Neural cell (in vitro differentiated cells): ENCODE measurements at regions not wholly inside any gene's neighbourhood (a gene's known extent, or its start where the extent isn't known, plus 50 kb on each side); places are given as distances from the start of the nearest gene placed in this dataset.

Experiments used
- H2AFZ ChIP-seq: fragments of 200-600, 300-800 bp; sonication (generic), shearing (Covaris generic); 2 replicates; pipeline ENCODE4 v1.6.0; 2014; ENCODE audit warnings: low read depth, mild to moderate bottlenecking, antibody characterized with exemption, low read length, moderate library complexity
- H3F3A ChIP-seq: fragments of 200-600 bp; shearing (Covaris generic); 2 replicates; pipeline ENCODE4 v1.6.1; 2016; ENCODE audit warnings: mild to moderate bottlenecking, moderate library complexity, mixed read lengths, antibody characterized with exemption, low read length; ENCODE audit not compliant: insufficient read depth, poor library complexity, severe bottlenecking
- H3K27ac ChIP-seq: fragments of 200-600, 300-800 bp; sonication (generic), shearing (Covaris generic); 2 replicates; pipeline ENCODE4 v1.5.1; 2014; ENCODE audit warnings: mild to moderate bottlenecking, low read length, moderate library complexity
- H3K27me3 ChIP-seq: fragments of 300-800, 200-600 bp; sonication (generic), shearing (Covaris generic); 2 replicates; pipeline ENCODE4 v1.6.0; 2014; ENCODE audit warnings: mild to moderate bottlenecking, low read depth, low read length, moderate library complexity; ENCODE audit not compliant: insufficient read depth
- H3K36me3 ChIP-seq: fragments of 300-800, 200-600 bp; sonication (generic), shearing (Covaris generic); 2 replicates; pipeline ENCODE4 v1.5.1; 2014; ENCODE audit warnings: mild to moderate bottlenecking, antibody characterized with exemption, low read length, moderate library complexity; ENCODE audit not compliant: insufficient read depth
- H3K4me2 ChIP-seq: fragments of 300-800, 200-600 bp; sonication (generic), shearing (Covaris generic); 2 replicates; pipeline ENCODE4 v1.6.0; 2014; ENCODE audit warnings: mild to moderate bottlenecking, low read length
- H3K4me3 ChIP-seq: fragments of 300-800, 200-600 bp; sonication (generic), shearing (Covaris generic); 2 replicates; pipeline ENCODE4 v1.5.1; 2014; ENCODE audit warnings: mild to moderate bottlenecking, low read length, moderate library complexity
- H3K79me2 ChIP-seq: fragments of 200-600 bp; shearing (Covaris generic); replicated peaks from 2 replicates; pipeline ENCODE4 v1.6.0; 2014; ENCODE audit warnings: mild to moderate bottlenecking, low read length, moderate library complexity; ENCODE audit not compliant: insufficient read depth
- H3K9ac ChIP-seq: fragments of 300-800, 200-600 bp; sonication (generic), shearing (Covaris generic); 2 replicates; pipeline ENCODE4 v1.6.1; 2016; ENCODE audit warnings: mild to moderate bottlenecking, low read length, mixed read lengths
- H3K9me2 ChIP-seq: fragments of 200-600 bp; shearing (Covaris generic); 2 replicates; pipeline ENCODE4 v1.6.1; 2016; ENCODE audit warnings: mild to moderate bottlenecking, low read length, mixed read lengths; ENCODE audit not compliant: insufficient read depth
- H3K9me3 ChIP-seq: fragments of 200-600, 300-800 bp; sonication (generic), shearing (Covaris generic); 2 replicates; pipeline ENCODE4 v1.6.1; 2016; ENCODE audit warnings: mild to moderate bottlenecking, mixed run types, low read length, moderate library complexity, mixed read lengths
- H4K20me1 ChIP-seq: fragments of 200-600 bp; shearing (Covaris generic); 2 replicates; pipeline ENCODE4 v1.6.1; 2016; ENCODE audit warnings: mild to moderate bottlenecking, mixed run types; ENCODE audit not compliant: insufficient read depth
- CTCF ChIP-seq: fragments of 450-650 bp; IDR thresholded peaks from 2 replicates; pipeline ENCODE4 v1.5.1; 2014; ENCODE audit warnings: antibody characterized with exemption, mild to moderate bottlenecking, moderate library complexity; ENCODE audit not compliant: poor library complexity, severe bottlenecking
- EP300 ChIP-seq: fragments of 450-650 bp; conservative IDR thresholded peaks from 2 replicates; pipeline ENCODE4 v1.6.1; 2014; ENCODE audit warnings: antibody characterized with exemption, mild to moderate bottlenecking, moderate library complexity; ENCODE audit not compliant: poor library complexity, severe bottlenecking
- EZH2 ChIP-seq: fragments of 200-600, 300-800 bp; shearing (Covaris generic), sonication (generic); IDR thresholded peaks from 2 replicates; pipeline ENCODE4 v1.6.1; 2014; ENCODE audit warnings: antibody characterized with exemption, low read length, borderline replicate concordance, mild to moderate bottlenecking; ENCODE audit not compliant: insufficient read depth, poor library complexity, severe bottlenecking
- MXI1 ChIP-seq: fragments of 450-650 bp; conservative IDR thresholded peaks from 2 replicates; pipeline ENCODE4 v1.6.1; 2014; ENCODE audit warnings: antibody characterized with exemption, mild to moderate bottlenecking; ENCODE audit not compliant: poor library complexity, severe bottlenecking
- POLR2AphosphoS5 ChIP-seq: IDR thresholded peaks from 2 replicates; pipeline ENCODE4 v1.6.1; 2012
- RAD21 ChIP-seq: fragments of 450-650 bp; conservative IDR thresholded peaks from 2 replicates; pipeline ENCODE4 v1.6.1; 2014; ENCODE audit warnings: antibody characterized with exemption, mild to moderate bottlenecking, moderate library complexity
- REST ChIP-seq: IDR thresholded peaks from 2 replicates; pipeline ENCODE4 v1.6.1; 2012; ENCODE audit warnings: borderline replicate concordance
- SMC3 ChIP-seq: fragments of 450-650 bp; conservative IDR thresholded peaks from 2 replicates; pipeline ENCODE4 v1.6.1; 2014; ENCODE audit warnings: antibody characterized with exemption, mild to moderate bottlenecking, moderate library complexity; ENCODE audit not compliant: poor library complexity
- TAF1 ChIP-seq: IDR thresholded peaks from 2 replicates; pipeline ENCODE4 v1.6.1; 2012; ENCODE audit warnings: low read depth

DNA sequence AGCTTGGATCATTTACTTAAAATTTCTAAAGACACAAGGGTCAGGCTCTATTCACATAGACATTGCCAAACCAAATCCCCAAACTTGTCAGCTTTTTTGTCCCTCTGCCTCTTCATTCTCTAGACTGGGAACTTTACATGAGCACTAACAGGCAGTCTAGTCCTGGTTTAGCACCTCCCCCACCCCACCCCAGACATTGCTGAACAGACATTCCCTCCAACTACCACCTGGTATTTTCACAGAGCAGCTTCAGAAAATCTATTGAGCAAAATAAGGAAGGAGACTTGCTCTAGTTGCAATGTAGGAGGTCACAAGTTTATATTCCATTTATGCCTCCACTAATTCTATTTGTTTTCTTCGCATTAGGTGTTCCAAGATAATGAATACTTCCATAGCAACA lies 56.8 kb upstream of the AASS start:
- H3K4me3 ChIP-seq = no peak overlapping the region
- no peaks in the 10 kb centered on the region for H3K27me3 ChIP-seq
- no peaks in the 10 kb centered on the region for H3K9me2 ChIP-seq
- H3K27ac ChIP-seq = no peak overlapping the region
- H4K20me1 ChIP-seq = no peaks in the 10 kb centered on the region
- TF ChIP-seq SMC3 = no peak
- no peak for TF ChIP-seq CTCF
- TF ChIP-seq REST = no peak
- no peak for TF ChIP-seq RAD21
- TF ChIP-seq MXI1 = no peak
- no peak for TF ChIP-seq TAF1
- TF ChIP-seq EP300 = no peak
- no peak for TF ChIP-seq POLR2AphosphoS5
- TF ChIP-seq EZH2 = no peak
- H3F3A ChIP-seq = no peaks in the 10 kb centered on the region
- H3K9me3 ChIP-seq = no peaks in the 10 kb centered on the region
- no peak overlapping the region for H3K4me2 ChIP-seq
- no peak overlapping the region for H2AFZ ChIP-seq
- H3K9ac ChIP-seq = no peak overlapping the region
- no peaks in the 10 kb centered on the region for H3K79me2 ChIP-seq
- no peaks in the 10 kb centered on the region for H3K36me3 ChIP-seq

DNA sequence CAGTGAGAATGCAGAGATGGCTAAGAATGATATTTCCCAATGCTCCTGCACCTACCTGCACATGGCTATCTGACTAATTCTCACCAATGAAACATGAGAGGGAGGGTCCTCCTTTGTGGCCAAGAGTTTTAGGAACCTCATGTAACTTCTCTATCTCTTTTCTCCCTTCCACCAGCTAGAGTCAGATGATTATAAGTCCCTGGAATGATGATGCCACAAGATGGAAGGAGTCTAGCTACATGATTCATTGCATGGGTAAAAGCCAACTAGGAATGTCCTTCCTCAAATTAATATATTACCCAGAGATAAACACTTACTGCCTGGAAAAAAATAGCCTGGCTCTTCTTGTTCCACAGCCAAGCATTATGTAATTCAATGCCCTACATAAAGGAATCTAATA lies 55.1 kb upstream of the AASS start:
- no peaks in the 10 kb centered on the region for H3K9me2 ChIP-seq
- no peak overlapping the region for H3K4me2 ChIP-seq
- no peaks in the 10 kb centered on the region for H3K27me3 ChIP-seq
- H3F3A ChIP-seq = no peaks in the 10 kb centered on the region
- no peak for TF ChIP-seq REST
- no peak for TF ChIP-seq POLR2AphosphoS5
- no peak for TF ChIP-seq EP300
- no peak for TF ChIP-seq SMC3
- no peak for TF ChIP-seq RAD21
- no peak for TF ChIP-seq TAF1
- no peak for TF ChIP-seq CTCF
- TF ChIP-seq MXI1 = no peak
- TF ChIP-seq EZH2 = no peak
- H3K79me2 ChIP-seq = no peaks in the 10 kb centered on the region
- H3K27ac ChIP-seq = no peak overlapping the region
- no peak overlapping the region for H3K9ac ChIP-seq
- no peaks in the 10 kb centered on the region for H3K9me3 ChIP-seq
- H2AFZ ChIP-seq = no peak overlapping the region
- H4K20me1 ChIP-seq = no peaks in the 10 kb centered on the region
- H3K36me3 ChIP-seq = no peaks in the 10 kb centered on the region
- no peak overlapping the region for H3K4me3 ChIP-seq
